MCF 10A (cell line): ENCODE measurements at regions not wholly inside any gene's neighbourhood (a gene's known extent, or its start where the extent isn't known, plus 50 kb on each side); places are given as distances from the start of the nearest gene placed in this dataset.

Source experiments
- BruUV-seq: library from RNA; stranded (reverse); fragments of 400-500 nt; replicated peaks from 2 replicates; lab custom pipeline; 2021; lab: Mats Ljungman, UMichigan
- CTCF ChIA-PET: fragments of 300-600 bp; sonication (Branson Sonifier 250); formaldehyde crosslinking; extraction: SDS; loops from one replicate; lab custom pipeline; 2021; ENCODE audit warnings: antibody characterized with exemption, inconsistent platforms; lab: Yijun Ruan, JAX
- POLR2A ChIA-PET: fragments of 300-600, 350-650 bp; sonication (Branson Sonifier 250); formaldehyde crosslinking; extraction: SDS; loops from one replicate; lab custom pipeline; 2020; ENCODE audit warnings: antibody characterized with exemption, inconsistent platforms; lab: Yijun Ruan, JAX
- DNase-seq: peaks from one replicate; pipeline ENCODE4 v3.0.0-alpha.2; 2018; ENCODE audit not compliant: unreplicated experiment
- H3K27ac Mint-ChIP-seq: one replicate; pipeline ENCODE4 v1.8.0; 2022; ENCODE audit warnings: mild to moderate bottlenecking, low read depth, mixed read lengths; ENCODE audit not compliant: unreplicated experiment
- H3K27me3 Mint-ChIP-seq: one replicate; pipeline ENCODE4 v1.8.0; 2022; ENCODE audit warnings: mixed read lengths; ENCODE audit not compliant: insufficient read depth, unreplicated experiment
- H3K36me3 Mint-ChIP-seq: one replicate; pipeline ENCODE4 v1.8.0; 2022; ENCODE audit warnings: mild to moderate bottlenecking, moderate library complexity, mixed read lengths; ENCODE audit not compliant: insufficient read depth, unreplicated experiment
- H3K4me1 Mint-ChIP-seq: one replicate; pipeline ENCODE4 v1.8.0; 2022; ENCODE audit warnings: mixed read lengths; ENCODE audit not compliant: insufficient read depth, unreplicated experiment
- H3K4me3 Mint-ChIP-seq: one replicate; pipeline ENCODE4 v1.8.0; 2022; ENCODE audit warnings: mild to moderate bottlenecking, moderate library complexity, mixed read lengths; ENCODE audit not compliant: unreplicated experiment
- H3K9me3 Mint-ChIP-seq: one replicate; pipeline ENCODE4 v1.8.0; 2022; ENCODE audit warnings: mixed read lengths; ENCODE audit not compliant: unreplicated experiment
- intact Hi-C: fragments of 100-400 bp; cut with micrococcal nuclease; formaldehyde crosslinking; loops from 2 replicates; pipeline ENCODE4 v1.14.1; 2022
- TF ChIP-seq, protein P1 (sequence below): fragments of 200-600 bp; IDR thresholded peaks from one replicate; pipeline ENCODE4 v1.8.0; 2022; ENCODE audit warnings: antibody characterized with exemption, mild to moderate bottlenecking; ENCODE audit not compliant: unreplicated experiment

DNA sequence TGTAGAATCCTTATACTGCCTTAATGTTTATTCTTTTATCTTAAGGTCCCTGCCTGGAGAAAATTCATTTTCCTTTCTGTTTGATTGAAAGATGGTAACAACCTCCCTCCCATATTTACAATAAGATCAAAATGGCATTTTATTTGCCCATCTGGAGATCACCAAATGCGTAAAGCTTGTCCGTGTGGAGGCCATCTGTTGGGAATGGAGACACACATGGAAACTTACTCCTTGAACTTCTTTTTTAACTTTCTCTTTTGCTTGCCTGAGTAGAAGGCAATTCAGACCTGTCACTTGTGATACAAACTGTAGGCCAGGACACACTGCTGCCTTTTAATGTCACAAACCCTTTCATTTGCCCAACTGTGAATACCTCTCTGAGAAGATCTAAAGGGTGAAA lies 144.8 kb upstream of the CEP162 start:
- intact Hi-C loops = no loop called here
- Mint-ChIP-seq H3K27me3 (no peaks in the 10 kb centered on the region), H3K4me3 (no peak overlapping the region), H3K27ac (no peak overlapping the region), H3K4me1 (no peaks in the 10 kb centered on the region), H3K9me3 (no peaks in the 10 kb centered on the region), H3K36me3 (no peaks in the 10 kb centered on the region)
- TF ChIP-seq, protein P1, sequence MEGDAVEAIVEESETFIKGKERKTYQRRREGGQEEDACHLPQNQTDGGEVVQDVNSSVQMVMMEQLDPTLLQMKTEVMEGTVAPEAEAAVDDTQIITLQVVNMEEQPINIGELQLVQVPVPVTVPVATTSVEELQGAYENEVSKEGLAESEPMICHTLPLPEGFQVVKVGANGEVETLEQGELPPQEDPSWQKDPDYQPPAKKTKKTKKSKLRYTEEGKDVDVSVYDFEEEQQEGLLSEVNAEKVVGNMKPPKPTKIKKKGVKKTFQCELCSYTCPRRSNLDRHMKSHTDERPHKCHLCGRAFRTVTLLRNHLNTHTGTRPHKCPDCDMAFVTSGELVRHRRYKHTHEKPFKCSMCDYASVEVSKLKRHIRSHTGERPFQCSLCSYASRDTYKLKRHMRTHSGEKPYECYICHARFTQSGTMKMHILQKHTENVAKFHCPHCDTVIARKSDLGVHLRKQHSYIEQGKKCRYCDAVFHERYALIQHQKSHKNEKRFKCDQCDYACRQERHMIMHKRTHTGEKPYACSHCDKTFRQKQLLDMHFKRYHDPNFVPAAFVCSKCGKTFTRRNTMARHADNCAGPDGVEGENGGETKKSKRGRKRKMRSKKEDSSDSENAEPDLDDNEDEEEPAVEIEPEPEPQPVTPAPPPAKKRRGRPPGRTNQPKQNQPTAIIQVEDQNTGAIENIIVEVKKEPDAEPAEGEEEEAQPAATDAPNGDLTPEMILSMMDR = no peak
- no TSS peak for BruUV-seq
- POLR2A ChIA-PET = no interaction called here
- CTCF ChIA-PET = no interaction called here
- DNase-seq = no peak

DNA sequence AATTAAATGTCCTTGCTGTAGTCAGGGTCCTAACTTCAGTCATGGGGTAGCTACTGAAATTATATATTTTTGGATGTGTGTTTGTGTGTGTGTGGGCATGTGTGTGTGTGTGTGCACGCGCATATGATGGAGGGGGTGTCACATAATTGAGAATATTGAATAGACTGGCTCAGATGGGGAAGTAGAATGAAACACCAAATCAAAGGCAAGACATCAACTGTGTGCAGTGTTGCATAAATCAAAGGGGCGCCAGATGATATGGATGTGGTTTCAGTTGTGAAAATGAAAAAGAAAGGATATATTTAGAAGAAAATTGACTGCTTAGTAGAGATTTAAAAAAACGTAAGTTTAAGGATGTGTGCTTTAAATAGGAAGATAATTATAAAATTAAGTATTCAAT lies 144.2 kb upstream of the CEP162 start:
- no peaks in the 10 kb centered on the region for H3K27me3 Mint-ChIP-seq
- TF ChIP-seq, protein P1 = no peak
- no peak overlapping the region for H3K4me3 Mint-ChIP-seq
- H3K9me3 Mint-ChIP-seq = no peaks in the 10 kb centered on the region
- H3K27ac Mint-ChIP-seq = no peak overlapping the region
- intact Hi-C loops = no loop called here
- no peaks in the 10 kb centered on the region for H3K36me3 Mint-ChIP-seq
- no peak for DNase-seq
- POLR2A ChIA-PET = no interaction called here
- CTCF ChIA-PET = no interaction called here
- H3K4me1 Mint-ChIP-seq = no peaks in the 10 kb centered on the region
- BruUV-seq = no TSS peak

DNA sequence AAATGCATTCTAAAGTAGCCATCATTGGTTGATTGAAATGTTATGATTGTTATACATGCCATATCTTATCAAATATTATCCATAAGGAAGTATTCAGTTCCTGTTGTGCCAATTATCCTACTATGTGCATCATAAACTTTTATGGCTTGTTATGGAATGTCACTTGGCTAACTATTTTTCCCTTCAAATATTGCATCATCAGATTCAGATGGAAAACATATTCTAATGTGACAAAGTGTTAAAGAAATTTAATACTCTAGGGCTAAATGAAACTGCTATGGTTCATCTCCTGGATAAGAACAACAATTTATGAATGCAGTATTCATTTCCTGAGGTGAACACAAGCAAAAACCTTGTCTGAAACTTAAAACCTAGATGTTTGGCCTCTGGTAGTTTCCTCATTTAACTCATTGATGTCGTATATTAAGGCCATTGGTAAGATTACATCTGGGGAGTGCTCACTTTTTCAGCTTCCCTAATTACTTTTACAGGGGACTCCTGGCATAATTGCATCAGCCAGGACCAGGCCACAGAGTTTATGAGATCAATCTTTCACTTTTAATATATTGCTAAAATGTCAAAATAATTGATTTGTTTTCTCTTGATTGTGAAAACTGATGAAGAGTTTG lies 134.9 kb upstream of the CEP162 start:
- Mint-ChIP-seq H3K4me3 (no peak overlapping the region), H3K27ac (no peak overlapping the region), H3K27me3 (no peaks in the 10 kb centered on the region), H3K9me3 (no peaks in the 10 kb centered on the region), H3K36me3 (no peaks in the 10 kb centered on the region), H3K4me1 (no peaks in the 10 kb centered on the region)
- intact Hi-C loops = no loop called here
- TF ChIP-seq, protein P1 = no peak
- DNase-seq = no peak
- CTCF ChIA-PET = interaction anchor here (1.0 to 1.5 kb wide), 3 partner anchors 16 to 961 kb away, joined by 4 to 6 read pairs (median 5); no protein-coding TSS in a partner anchor
- POLR2A ChIA-PET = interaction anchor here (0.7 kb wide), 1 partner anchor 335 kb away, joined by 3 read pairs; no protein-coding TSS in a partner anchor
- BruUV-seq = no TSS peak

DNA sequence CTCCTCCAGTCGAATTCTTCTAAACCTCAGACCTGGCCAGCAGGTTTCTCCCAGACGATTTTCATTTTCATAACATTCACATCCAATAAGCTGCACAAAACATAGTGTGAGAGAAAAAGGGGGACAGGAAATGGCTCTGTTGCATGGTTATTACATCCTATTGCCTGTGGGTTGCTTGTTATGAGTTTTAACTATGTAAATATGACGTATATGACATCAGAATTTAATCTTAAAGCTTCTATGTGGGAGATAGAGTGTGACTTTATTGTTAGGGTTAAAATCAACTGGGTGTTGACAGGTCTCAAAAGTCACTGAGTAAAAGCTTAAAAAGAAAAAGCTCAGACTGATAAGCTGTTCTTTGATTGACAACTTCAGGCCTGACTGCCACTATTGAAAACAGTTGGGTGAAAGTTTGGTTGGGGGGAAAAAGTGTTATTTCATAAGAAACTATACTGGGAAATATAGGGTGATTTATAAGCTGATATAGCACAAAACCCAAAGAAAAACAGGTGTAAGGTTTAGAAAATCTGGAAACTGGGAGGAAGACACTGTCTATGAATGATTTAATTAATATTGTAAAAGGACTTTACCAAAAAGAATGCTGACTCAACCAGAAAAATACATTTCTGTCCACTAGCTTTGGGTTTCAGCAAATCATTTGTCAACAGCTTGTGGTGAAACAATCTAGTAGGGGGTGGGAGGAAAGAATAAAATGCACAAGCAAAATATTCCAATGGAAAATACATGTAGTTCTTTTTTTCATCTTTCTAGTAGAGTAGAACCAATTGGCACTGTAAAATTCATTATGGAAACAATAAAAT lies 134.1 kb upstream of the CEP162 start:
- Mint-ChIP-seq H3K9me3 (no peaks in the 10 kb centered on the region), H3K36me3 (peaks cover 4% of the 10 kb centered on the region), H3K27me3 (no peaks in the 10 kb centered on the region), H3K4me3 (no peak overlapping the region), H3K27ac (no peak overlapping the region), H3K4me1 (no peaks in the 10 kb centered on the region)
- no peak for DNase-seq
- intact Hi-C loops = no loop called here
- ChIA-PET CTCF (interaction anchor here (0.6 to 1.5 kb wide), 4 partner anchors 15 to 961 kb away, joined by 3 to 6 read pairs (median 4); no protein-coding TSS in a partner anchor), POLR2A (no interaction called here)
- no TSS peak for BruUV-seq
- TF ChIP-seq, protein P1 = no peak
